ENCODE measurements at regions not wholly inside any gene's neighbourhood (a gene's known extent, or its start where the extent isn't known, plus 50 kb on each side); places are given as distances from the start of the nearest gene placed in this dataset.

DNA sequence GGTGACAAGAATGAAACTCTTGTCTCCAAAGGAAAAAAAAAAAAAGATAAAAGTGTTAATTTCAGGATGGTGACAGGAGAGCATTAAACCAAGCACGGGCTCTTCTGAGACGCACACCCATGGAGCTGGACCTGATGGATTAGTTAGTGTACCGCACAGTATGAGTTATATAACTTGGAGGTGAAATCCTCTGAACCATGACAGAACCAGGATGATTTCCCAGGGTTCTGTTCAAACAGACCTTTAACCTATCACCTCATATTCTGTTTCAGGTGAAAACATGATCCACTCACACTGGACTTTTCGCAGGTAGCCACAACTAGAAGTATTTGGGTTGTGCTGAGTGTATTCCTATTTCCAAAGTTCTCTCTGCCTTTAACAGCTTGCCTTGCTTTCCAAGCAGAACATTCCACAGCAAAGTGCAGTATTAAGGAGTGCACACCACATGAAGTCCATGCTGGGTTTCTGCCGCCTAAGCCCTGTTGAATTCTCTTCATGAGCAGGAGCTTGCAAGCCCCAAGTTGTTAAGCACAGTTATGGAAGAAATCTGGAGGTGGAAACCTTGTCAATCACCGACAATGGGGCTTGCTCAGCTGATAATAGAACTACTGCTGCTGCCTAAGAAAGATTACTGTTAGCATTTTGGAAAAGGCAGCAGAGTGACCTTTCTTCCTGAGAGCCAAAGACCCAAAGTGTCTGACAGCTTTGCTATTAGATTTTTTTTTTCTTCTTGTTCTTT lies 461.7 kb downstream of the TLE1 start:
- H3K36me3 ChIP-seq, result no peaks in the 10 kb centered on the region
- H3K9me3 ChIP-seq, result no peaks in the 10 kb centered on the region
- intact Hi-C loops (cut with DNase I), result no loop called here
- no peak for DNase-seq (ENCODE audit: extremely low spot score)
- 85% methylated on average over 6 of the region's 6 CpGs for WGBS
- no peak overlapping the region for H3K4me3 ChIP-seq
- H3K27ac ChIP-seq (replicated peaks in 1 of 4), result no peak overlapping the region
- H3K27me3 ChIP-seq, result no peaks in the 10 kb centered on the region
- H3K4me1 ChIP-seq, result peaks cover 2 to 36% (median 28%) of the 10 kb centered on the region in 4 donors
- TF ChIP-seq POLR2A (IDR thresholded peaks at IDR 0.05; ENCODE audit: low read depth) (no peak), EP300 (IDR thresholded peaks at IDR 0.05) (no peak), POLR2AphosphoS5 (IDR thresholded peaks at IDR 0.05) (no peak)
- TF ChIP-seq, protein P1, sequence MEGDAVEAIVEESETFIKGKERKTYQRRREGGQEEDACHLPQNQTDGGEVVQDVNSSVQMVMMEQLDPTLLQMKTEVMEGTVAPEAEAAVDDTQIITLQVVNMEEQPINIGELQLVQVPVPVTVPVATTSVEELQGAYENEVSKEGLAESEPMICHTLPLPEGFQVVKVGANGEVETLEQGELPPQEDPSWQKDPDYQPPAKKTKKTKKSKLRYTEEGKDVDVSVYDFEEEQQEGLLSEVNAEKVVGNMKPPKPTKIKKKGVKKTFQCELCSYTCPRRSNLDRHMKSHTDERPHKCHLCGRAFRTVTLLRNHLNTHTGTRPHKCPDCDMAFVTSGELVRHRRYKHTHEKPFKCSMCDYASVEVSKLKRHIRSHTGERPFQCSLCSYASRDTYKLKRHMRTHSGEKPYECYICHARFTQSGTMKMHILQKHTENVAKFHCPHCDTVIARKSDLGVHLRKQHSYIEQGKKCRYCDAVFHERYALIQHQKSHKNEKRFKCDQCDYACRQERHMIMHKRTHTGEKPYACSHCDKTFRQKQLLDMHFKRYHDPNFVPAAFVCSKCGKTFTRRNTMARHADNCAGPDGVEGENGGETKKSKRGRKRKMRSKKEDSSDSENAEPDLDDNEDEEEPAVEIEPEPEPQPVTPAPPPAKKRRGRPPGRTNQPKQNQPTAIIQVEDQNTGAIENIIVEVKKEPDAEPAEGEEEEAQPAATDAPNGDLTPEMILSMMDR (IDR thresholded peaks at IDR 0.05), result no peak

DNA sequence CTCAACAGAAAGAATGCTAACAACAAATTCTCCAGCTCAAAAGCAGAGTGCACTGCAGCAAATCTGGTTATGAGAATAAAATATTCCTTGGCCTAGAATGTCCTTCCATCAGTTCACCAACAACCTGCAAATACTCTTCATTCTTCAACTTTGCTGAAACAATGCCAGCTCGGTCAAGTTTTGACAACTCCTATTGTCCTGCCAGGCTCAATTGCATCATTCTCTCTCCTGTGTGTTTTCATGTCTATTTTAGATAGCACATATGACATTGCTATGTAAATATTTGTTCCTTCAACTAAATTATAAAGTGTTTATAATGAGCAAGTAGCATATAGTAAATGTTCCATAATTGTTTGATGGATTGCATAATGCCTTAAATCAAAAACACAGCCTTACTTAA lies 463.8 kb downstream of the TLE1 start:
- WGBS, result 36% methylated on average over 1 of the region's 1 CpG
- Histone ChIP-seq H3K4me3 (no peak overlapping the region), H3K27ac (replicated peaks in 1 of 4) (no peak overlapping the region), H3K4me1 (peaks cover 2 to 36% (median 28%) of the 10 kb centered on the region in 4 donors), H3K9me3 (no peaks in the 10 kb centered on the region), H3K27me3 (no peaks in the 10 kb centered on the region), H3K36me3 (no peaks in the 10 kb centered on the region)
- TF ChIP-seq POLR2AphosphoS5 (IDR thresholded peaks at IDR 0.05) (peak in 1 of 2 donors; percentile 38), EP300 (IDR thresholded peaks at IDR 0.05) (no peak)
- intact Hi-C loops (cut with DNase I), result no loop called here
- no peak for DNase-seq (ENCODE audit: extremely low spot score)

- no peak for DNase-seq (ENCODE audit: extremely low spot score)
- Histone ChIP-seq H3K27me3 (no peaks in the 10 kb centered on the region), H3K4me1 (peaks cover 2 to 36% (median 28%) of the 10 kb centered on the region in 4 donors), H3K9me3 (no peaks in the 10 kb centered on the region), H3K4me3 (no peak overlapping the region), H3K36me3 (no peaks in the 10 kb centered on the region), H3K27ac (replicated peaks in 1 of 4) (peak overlapping the region in 2 of 4 donors; percentile 11 to 42)
- TF ChIP-seq EP300 (IDR thresholded peaks at IDR 0.05) (no peak), POLR2A (IDR thresholded peaks at IDR 0.05; ENCODE audit: low read depth) (no peak), POLR2AphosphoS5 (IDR thresholded peaks at IDR 0.05) (no peak)
- TF ChIP-seq, protein P1 (IDR thresholded peaks at IDR 0.05), result no peak
- intact Hi-C loops (cut with DNase I), result no loop called here
- 36% methylated on average over 8 of the region's 8 CpGs for WGBS
Observed at GRCh38 chr9:81224166-81225081, 464.9 kb downstream of the TLE1 start.

DNA sequence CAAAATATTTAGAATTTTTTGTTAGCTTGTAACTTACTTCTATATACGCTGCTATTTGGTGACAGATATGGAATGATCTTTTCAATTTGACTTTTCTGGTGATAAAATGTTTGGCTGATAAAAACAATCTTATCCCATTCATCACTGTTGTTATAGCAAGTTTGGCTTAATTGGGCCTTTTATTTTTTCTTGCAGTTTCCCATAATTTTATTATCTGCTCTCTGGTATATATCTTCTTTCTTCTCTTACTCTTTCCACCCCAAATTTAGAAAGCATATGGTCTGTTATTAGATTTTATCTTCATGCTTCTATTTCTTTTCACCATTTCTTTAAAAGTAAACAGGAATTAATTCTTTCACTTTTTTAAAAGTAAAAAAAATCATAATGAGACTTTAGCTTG lies 474.4 kb downstream of the TLE1 start:
- Histone ChIP-seq H3K27ac (replicated peaks in 1 of 4) (no peak overlapping the region), H3K36me3 (no peaks in the 10 kb centered on the region), H3K27me3 (no peaks in the 10 kb centered on the region), H3K4me3 (no peak overlapping the region), H3K9me3 (peaks cover 0 to 7% (median 6%) of the 10 kb centered on the region in 4 donors), H3K4me1 (no peaks in the 10 kb centered on the region)
- 92% methylated on average over 1 of the region's 1 CpG for WGBS
- no peak for DNase-seq (ENCODE audit: extremely low spot score)
- TF ChIP-seq, protein P1 (IDR thresholded peaks at IDR 0.05), result no peak
- TF ChIP-seq POLR2A (IDR thresholded peaks at IDR 0.05; ENCODE audit: low read depth) (no peak), POLR2AphosphoS5 (IDR thresholded peaks at IDR 0.05) (no peak), EP300 (IDR thresholded peaks at IDR 0.05) (no peak)
- intact Hi-C loops (cut with DNase I), result no loop called here

- Histone ChIP-seq H3K4me3 (no peak overlapping the region), H3K27ac (replicated peaks in 1 of 4) (no peak overlapping the region), H3K27me3 (no peaks in the 10 kb centered on the region), H3K4me1 (no peaks in the 10 kb centered on the region), H3K9me3 (peaks cover 0 to 7% (median 6%) of the 10 kb centered on the region in 4 donors), H3K36me3 (no peaks in the 10 kb centered on the region)
- intact Hi-C loops (cut with DNase I), result no loop called here
- WGBS, result 93% methylated on average over 4 of the region's 4 CpGs
- DNase-seq (ENCODE audit: extremely low spot score), result no peak
- TF ChIP-seq POLR2A (IDR thresholded peaks at IDR 0.05; ENCODE audit: low read depth) (no peak), POLR2AphosphoS5 (IDR thresholded peaks at IDR 0.05) (no peak), EP300 (IDR thresholded peaks at IDR 0.05) (no peak)
- TF ChIP-seq, protein P1 (IDR thresholded peaks at IDR 0.05), result no peak
Observed at GRCh38 chr9:81213456-81213855, 475.9 kb downstream of the TLE1 start.
